ENCODE measurements at regions not wholly inside any gene's neighbourhood (a gene's known extent, or its start where the extent isn't known, plus 50 kb on each side); places are given as distances from the start of the nearest gene placed in this dataset.

GRCh38 chr12:24304285-24304684 lies 354.8 kb upstream of the SOX5 start:
- Mint-ChIP-seq H3K36me3 (ENCODE audit: unreplicated experiment) (peaks cover 3% of the 10 kb centered on the region), H3K9me3 (ENCODE audit: unreplicated experiment) (no peaks in the 10 kb centered on the region), H3K4me3 (ENCODE audit: unreplicated experiment) (no peak overlapping the region), H3K27ac (ENCODE audit: unreplicated experiment) (no peak overlapping the region), H3K27me3 (ENCODE audit: unreplicated experiment) (no peaks in the 10 kb centered on the region), H3K4me1 (ENCODE audit: unreplicated experiment) (no peaks in the 10 kb centered on the region)
- no peak for DNase-seq (ENCODE audit: extremely low spot score, unreplicated experiment)
- TF ChIP-seq CTCF (IDR thresholded peaks at IDR 0.05), result no peak

GRCh38 chr12:24302708-24303107 lies 353.2 kb upstream of the SOX5 start:
- Mint-ChIP-seq H3K27ac (ENCODE audit: unreplicated experiment) (no peak overlapping the region), H3K9me3 (ENCODE audit: unreplicated experiment) (no peaks in the 10 kb centered on the region), H3K36me3 (ENCODE audit: unreplicated experiment) (peaks cover 3% of the 10 kb centered on the region), H3K27me3 (ENCODE audit: unreplicated experiment) (no peaks in the 10 kb centered on the region), H3K4me1 (ENCODE audit: unreplicated experiment) (no peaks in the 10 kb centered on the region), H3K4me3 (ENCODE audit: unreplicated experiment) (no peak overlapping the region)
- DNase-seq (ENCODE audit: extremely low spot score, unreplicated experiment), result no peak
- no peak for TF ChIP-seq CTCF (IDR thresholded peaks at IDR 0.05)

DNA sequence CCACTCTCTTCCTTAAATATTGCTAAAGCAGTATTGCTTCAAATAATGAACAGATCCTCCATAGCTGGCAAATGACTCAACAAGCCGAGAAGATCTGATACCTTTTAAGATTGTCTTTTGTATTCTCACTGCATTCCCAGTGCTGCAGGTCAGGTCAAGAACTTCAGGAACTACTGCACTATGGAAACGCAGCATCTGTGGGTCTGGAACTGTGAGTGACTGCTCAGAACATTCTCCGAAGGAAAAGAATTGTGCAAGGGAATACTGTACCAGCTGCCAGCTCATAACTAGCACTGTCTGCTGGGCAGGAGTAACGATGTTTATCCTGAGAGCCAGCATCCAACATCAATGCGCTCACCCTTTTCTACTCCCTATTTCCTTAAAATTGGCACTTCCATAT lies 348.0 kb upstream of the SOX5 start:
- no peak for TF ChIP-seq CTCF (IDR thresholded peaks at IDR 0.05)
- no peak for DNase-seq (ENCODE audit: extremely low spot score, unreplicated experiment)
- Mint-ChIP-seq H3K4me3 (ENCODE audit: unreplicated experiment) (no peak overlapping the region), H3K36me3 (ENCODE audit: unreplicated experiment) (no peaks in the 10 kb centered on the region), H3K4me1 (ENCODE audit: unreplicated experiment) (no peaks in the 10 kb centered on the region), H3K27me3 (ENCODE audit: unreplicated experiment) (no peaks in the 10 kb centered on the region), H3K27ac (ENCODE audit: unreplicated experiment) (no peak overlapping the region), H3K9me3 (ENCODE audit: unreplicated experiment) (peaks cover 4% of the 10 kb centered on the region)

- peaks cover 4% of the 10 kb centered on the region for H3K9me3 Mint-ChIP-seq (ENCODE audit: unreplicated experiment)
- no peaks in the 10 kb centered on the region for H3K4me1 Mint-ChIP-seq (ENCODE audit: unreplicated experiment)
- TF ChIP-seq CTCF (IDR thresholded peaks at IDR 0.05), result no peak
Observed at GRCh38 chr12:24293549-24293948, 344.1 kb upstream of the SOX5 start.

DNA sequence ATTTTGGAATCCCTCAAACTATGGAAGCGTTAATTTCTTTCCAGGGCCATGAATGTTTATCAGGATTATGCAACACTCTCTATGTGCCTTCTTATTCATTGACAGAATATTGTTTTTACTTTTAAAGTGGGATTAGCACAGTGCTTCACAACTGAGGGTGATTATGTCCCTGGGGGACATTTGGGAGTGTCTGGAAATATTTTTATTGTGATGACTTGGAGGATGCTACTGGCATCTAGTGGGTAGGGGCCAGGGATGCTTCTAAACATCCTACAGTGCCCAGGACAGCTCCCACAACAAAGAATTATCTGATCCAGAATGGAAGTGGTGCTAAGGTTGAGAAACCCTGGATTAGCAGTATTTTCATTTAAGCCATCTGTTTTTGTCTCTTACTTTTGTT lies 338.5 kb upstream of the SOX5 start:
- TF ChIP-seq CTCF (IDR thresholded peaks at IDR 0.05), result no peak
- Mint-ChIP-seq H3K36me3 (ENCODE audit: unreplicated experiment) (no peaks in the 10 kb centered on the region), H3K4me1 (ENCODE audit: unreplicated experiment) (no peaks in the 10 kb centered on the region), H3K4me3 (ENCODE audit: unreplicated experiment) (no peak overlapping the region), H3K27me3 (ENCODE audit: unreplicated experiment) (no peaks in the 10 kb centered on the region), H3K27ac (ENCODE audit: unreplicated experiment) (no peak overlapping the region), H3K9me3 (ENCODE audit: unreplicated experiment) (peaks cover 3% of the 10 kb centered on the region)
- no peak for DNase-seq (ENCODE audit: extremely low spot score, unreplicated experiment)

More at GRCh38 chr12:24293549-24293948, 344.1 kb upstream of the SOX5 start:
- H3K36me3 Mint-ChIP-seq (ENCODE audit: unreplicated experiment), result no peaks in the 10 kb centered on the region
- H3K27ac Mint-ChIP-seq (ENCODE audit: unreplicated experiment), result no peak overlapping the region
- no peak for DNase-seq (ENCODE audit: extremely low spot score, unreplicated experiment)
- H3K4me3 Mint-ChIP-seq (ENCODE audit: unreplicated experiment), result no peak overlapping the region
- H3K27me3 Mint-ChIP-seq (ENCODE audit: unreplicated experiment), result no peaks in the 10 kb centered on the region
